ENCODE measurements at regions not wholly inside any gene's neighbourhood (a gene's known extent, or its start where the extent isn't known, plus 50 kb on each side); places are given as distances from the start of the nearest gene placed in this dataset.

GRCh38 chr12:107549651-107550480 lies 135.7 kb upstream of the PWP1 start:
- TF ChIP-seq NFIC (IDR thresholded peaks at IDR 0.05) (no peak), CEBPB (IDR thresholded peaks at IDR 0.05) (no peak), TCF12 (IDR thresholded peaks at IDR 0.05; ENCODE audit: low read depth) (no peak), USF1 (IDR thresholded peaks at IDR 0.05) (no peak), EGR1 (IDR thresholded peaks at IDR 0.05) (no peak), CREB1 (IDR thresholded peaks at IDR 0.05; ENCODE audit: low read depth) (no peak)

GRCh38 chr12:107551434-107551833 lies 134.2 kb upstream of the PWP1 start:
- TF ChIP-seq RAD21 (IDR thresholded peaks at IDR 0.05; ENCODE audit: low read depth) (no peak), TEAD4 (IDR thresholded peaks at IDR 0.05) (no peak), TCF12 (IDR thresholded peaks at IDR 0.05; ENCODE audit: low read depth) (no peak), NFIC (IDR thresholded peaks at IDR 0.05) (no peak), TAF1 (IDR thresholded peaks at IDR 0.05; ENCODE audit: low read depth) (no peak), ZBTB7A (IDR thresholded peaks at IDR 0.05; ENCODE audit: low read depth) (no peak), YY1 (IDR thresholded peaks at IDR 0.05; ENCODE audit: low read depth) (no peak), CREB1 (IDR thresholded peaks at IDR 0.05; ENCODE audit: low read depth) (no peak), MAX (IDR thresholded peaks at IDR 0.05) (no peak), USF1 (IDR thresholded peaks at IDR 0.05) (no peak)

- no peak for TF ChIP-seq TCF12 (IDR thresholded peaks at IDR 0.05; ENCODE audit: low read depth)
Observed at GRCh38 chr12:107552263-107552662, 133.3 kb upstream of the PWP1 start.

- no peak for TF ChIP-seq FOXM1 (IDR thresholded peaks at IDR 0.05; ENCODE audit: borderline replicate concordance, low read depth)
- TF ChIP-seq TEAD4 (IDR thresholded peaks at IDR 0.05), result no peak
- no peak for TF ChIP-seq EGR1 (IDR thresholded peaks at IDR 0.05)
- no peak for TF ChIP-seq EP300 (IDR thresholded peaks at IDR 0.05; ENCODE audit: borderline replicate concordance)
- no peak for TF ChIP-seq CREB1 (IDR thresholded peaks at IDR 0.05; ENCODE audit: low read depth)
- TF ChIP-seq REST (IDR thresholded peaks at IDR 0.05; ENCODE audit: low read depth), result no peak
- no peak for TF ChIP-seq MAX (IDR thresholded peaks at IDR 0.05)
- TF ChIP-seq ZBTB7A (IDR thresholded peaks at IDR 0.05; ENCODE audit: low read depth), result no peak
- TF ChIP-seq USF1 (IDR thresholded peaks at IDR 0.05), result no peak
Observed at GRCh38 chr12:107553211-107553765, 132.3 kb upstream of the PWP1 start.

GRCh38 chr12:107554941-107555340 lies 130.7 kb upstream of the PWP1 start:
- TF ChIP-seq EGR1 (IDR thresholded peaks at IDR 0.05), result no peak
- TF ChIP-seq TAF1 (IDR thresholded peaks at IDR 0.05; ENCODE audit: low read depth), result no peak
- TF ChIP-seq USF1 (IDR thresholded peaks at IDR 0.05), result no peak
- TF ChIP-seq FOXM1 (IDR thresholded peaks at IDR 0.05; ENCODE audit: borderline replicate concordance, low read depth), result no peak
- no peak for TF ChIP-seq CEBPB (IDR thresholded peaks at IDR 0.05)
- TF ChIP-seq YY1 (IDR thresholded peaks at IDR 0.05; ENCODE audit: low read depth), result no peak
- no peak for TF ChIP-seq REST (IDR thresholded peaks at IDR 0.05; ENCODE audit: low read depth)
- no peak for TF ChIP-seq TCF12 (IDR thresholded peaks at IDR 0.05; ENCODE audit: low read depth)
- no peak for TF ChIP-seq TEAD4 (IDR thresholded peaks at IDR 0.05)
- TF ChIP-seq EP300 (IDR thresholded peaks at IDR 0.05; ENCODE audit: borderline replicate concordance), result no peak
- no peak for TF ChIP-seq MAX (IDR thresholded peaks at IDR 0.05)
- no peak for TF ChIP-seq NFIC (IDR thresholded peaks at IDR 0.05)

Data from Ishikawa (cell line).